NOMO-1 treated with dmso at 0.1 percent for 144 hours (cell line): ENCODE measurements at regions not wholly inside any gene's neighbourhood (a gene's known extent, or its start where the extent isn't known, plus 50 kb on each side); places are given as distances from the start of the nearest gene placed in this dataset.
"Not testable (repeated sequence)": the region's sequence is repeated elsewhere in the genome, so short reads cannot be mapped to it uniquely, and the experiment has no call there.

ENCODE experiments used
- DNase-seq: peaks from one replicate; lab custom pipeline; 2025; ENCODE audit not compliant: unreplicated experiment; lab: John Stamatoyannopoulos, UW

- no peak for DNase-seq
These were observed 145.5 kb upstream of the CTAGE1 start for GRCh38 chr18:22563164-22563583.

DNA sequence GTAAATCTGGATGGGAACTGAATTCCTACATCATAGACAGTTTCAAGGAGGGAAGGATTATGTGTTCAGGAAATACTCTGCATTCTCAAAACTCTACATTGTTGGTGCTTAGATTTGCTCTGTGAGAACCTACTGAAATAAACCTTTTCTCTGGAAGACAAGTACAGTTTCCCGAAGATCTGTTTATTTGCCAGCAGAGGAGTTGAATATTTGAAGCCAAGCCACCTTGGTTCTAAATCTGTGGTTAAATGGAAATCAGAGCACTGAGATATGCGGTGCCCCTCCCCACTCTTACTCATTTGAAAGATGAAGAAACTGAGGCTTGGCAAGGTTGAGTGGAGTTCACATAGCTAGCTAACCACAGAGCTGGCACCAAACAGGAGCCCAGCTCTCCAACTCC lies 146.3 kb upstream of the CTAGE1 start:
- no peak for DNase-seq

GRCh38 chr18:22566703-22567420 lies 149.1 kb upstream of the CTAGE1 start:
- no peak for DNase-seq

GRCh38 chr18:22567794-22568193 lies 150.1 kb upstream of the CTAGE1 start:
- DNase-seq: no peak

DNA sequence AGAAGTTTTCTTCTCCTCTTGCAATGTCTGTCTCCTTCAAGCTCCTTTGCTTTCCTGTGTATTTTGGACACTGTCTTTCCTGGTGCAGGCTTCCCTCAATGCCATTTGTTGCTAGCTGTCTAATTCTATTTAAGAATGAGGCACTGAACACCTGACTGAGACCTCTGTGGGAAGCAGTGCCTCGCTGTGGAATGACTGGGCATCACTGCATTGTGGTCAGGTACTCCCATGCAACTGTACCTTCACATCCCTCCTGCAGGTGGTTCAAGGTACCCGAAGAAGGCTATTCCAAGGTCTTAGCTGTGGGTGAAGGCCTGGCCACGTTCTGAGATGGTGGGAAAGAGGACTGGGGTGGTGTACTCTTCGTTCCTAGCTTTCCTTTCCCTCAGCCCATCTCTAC lies 152.8 kb upstream of the CTAGE1 start:
- no peak for DNase-seq

GRCh38 chr18:22572341-22572740 lies 154.6 kb upstream of the CTAGE1 start:
- DNase-seq: no peak

- no peak for DNase-seq
These were observed 161.6 kb upstream of the CTAGE1 start for GRCh38 chr18:22579271-22579670.

- no peak for DNase-seq
These were observed 167.6 kb upstream of the CTAGE1 start for GRCh38 chr18:22585333-22585732.

GRCh38 chr18:22585821-22586220 lies 168.1 kb upstream of the CTAGE1 start:
- DNase-seq: no peak

DNA sequence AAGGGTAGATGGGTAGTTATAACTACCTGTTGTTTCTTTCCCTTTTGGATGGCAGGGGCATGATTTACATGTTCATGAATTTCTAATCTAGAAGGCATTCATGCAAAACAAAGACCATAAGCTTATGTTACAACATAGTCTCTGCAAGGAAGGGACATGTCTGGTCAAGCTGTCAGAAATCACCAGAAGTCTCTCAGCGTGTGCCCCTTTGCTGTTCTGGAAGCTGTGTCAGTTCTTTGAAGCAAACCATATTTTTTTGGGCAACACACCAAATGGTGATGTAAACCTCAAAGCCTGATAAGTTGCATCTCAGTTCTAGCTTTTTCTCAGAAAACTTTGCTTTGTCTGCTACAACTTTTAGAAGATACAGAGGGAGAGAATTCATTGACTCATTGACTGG lies 173.5 kb upstream of the CTAGE1 start:
- no peak for DNase-seq

- DNase-seq: no peak
These were observed 176.5 kb upstream of the CTAGE1 start for GRCh38 chr18:22594155-22594690.

DNA sequence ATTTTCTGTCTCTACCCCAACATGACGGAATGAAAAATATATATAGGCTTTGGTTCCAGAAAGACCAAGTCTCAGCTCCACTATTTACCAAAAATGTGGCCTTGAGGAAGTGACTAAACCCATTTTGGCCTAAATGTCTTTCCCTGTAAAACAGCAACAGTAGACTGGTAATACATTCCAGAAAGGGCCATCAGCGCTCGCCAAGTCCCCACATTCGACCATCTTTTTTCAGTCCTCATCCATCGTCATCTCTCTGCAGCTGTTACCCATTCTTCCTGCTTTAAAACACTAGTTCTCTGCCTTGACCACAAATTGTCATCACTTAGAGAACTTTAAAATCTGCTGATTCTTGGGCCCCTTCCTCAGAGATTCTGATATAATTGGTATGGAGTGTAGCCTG lies 183.8 kb upstream of the CTAGE1 start:
- DNase-seq: no peak

GRCh38 chr18:22602456-22602855 lies 184.7 kb upstream of the CTAGE1 start:
- DNase-seq: not testable (repeated sequence)

GRCh38 chr18:22603902-22604301 lies 186.2 kb upstream of the CTAGE1 start:
- DNase-seq: no peak

- DNase-seq: no peak
These were observed 186.8 kb upstream of the CTAGE1 start for GRCh38 chr18:22604390-22604985.

DNA sequence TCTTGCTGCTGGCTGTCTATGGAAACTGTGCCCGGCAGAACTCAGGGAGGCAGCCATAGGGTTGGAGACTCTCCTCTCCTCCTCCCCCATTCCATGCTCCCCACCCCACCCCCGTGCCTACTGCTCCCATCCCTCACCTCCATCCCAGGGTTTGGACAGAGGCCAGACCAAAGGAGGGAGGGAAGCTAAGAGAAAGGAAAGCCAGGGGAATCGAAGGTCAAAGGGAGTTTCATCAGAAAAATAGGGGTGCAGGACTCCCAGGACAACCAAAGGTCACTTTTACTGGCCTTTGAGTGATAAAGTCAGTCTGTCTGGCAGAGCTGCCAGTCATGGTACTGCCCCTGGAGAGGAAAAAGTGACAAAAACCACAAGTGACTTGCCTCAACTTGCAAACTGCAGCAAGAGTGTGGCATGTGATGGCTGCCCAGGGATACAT lies 187.3 kb upstream of the CTAGE1 start:
- DNase-seq: no peak

GRCh38 chr18:22605736-22606135 lies 188.0 kb upstream of the CTAGE1 start:
- DNase-seq: no peak

- no peak for DNase-seq
These were observed 189.0 kb upstream of the CTAGE1 start for GRCh38 chr18:22606563-22607283.

GRCh38 chr18:22607284-22607635 lies 189.5 kb upstream of the CTAGE1 start:
- no peak for DNase-seq

GRCh38 chr18:22608847-22609246 lies 191.1 kb upstream of the CTAGE1 start:
- no peak for DNase-seq

- DNase-seq: no peak
These were observed 191.9 kb upstream of the CTAGE1 start for GRCh38 chr18:22609642-22610041.

DNA sequence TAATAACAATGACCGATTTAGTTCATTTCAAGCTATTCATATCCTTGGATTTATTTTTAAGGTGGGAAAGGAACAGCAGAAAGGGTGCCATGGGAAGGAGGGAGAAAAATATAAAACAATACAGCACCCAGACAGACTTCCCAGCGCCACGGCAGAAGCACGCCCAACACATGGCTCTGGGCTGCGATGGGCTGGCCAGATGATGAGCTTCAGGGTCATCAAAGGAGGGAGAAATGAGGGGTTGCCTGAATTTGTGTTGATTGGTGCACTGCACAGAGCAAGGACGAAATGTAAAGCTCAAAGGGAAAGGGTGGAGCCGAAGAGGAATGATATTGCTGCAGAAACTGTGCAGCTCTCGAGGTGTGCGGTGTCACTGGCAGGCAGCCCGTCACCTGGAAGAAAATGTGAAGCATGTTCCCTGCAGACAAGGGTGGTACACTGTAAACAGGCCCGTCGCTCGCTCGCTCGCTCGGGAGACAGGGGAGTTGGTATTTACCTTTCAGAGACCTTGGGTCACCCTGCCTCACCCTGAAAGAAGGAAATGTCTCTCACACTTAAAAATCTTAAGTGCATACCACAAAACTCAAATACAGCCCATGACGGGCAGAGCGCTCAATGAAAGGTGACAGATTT lies 195.5 kb upstream of the CTAGE1 start:
- no peak for DNase-seq
